GM20000 (cell line): ENCODE measurements at regions not wholly inside any gene's neighbourhood (a gene's known extent, or its start where the extent isn't known, plus 50 kb on each side); places are given as distances from the start of the nearest gene placed in this dataset.

Source experiments
- DNase-seq: peaks from one replicate; pipeline ENCODE4 v3.0.0; 2012; ENCODE audit warnings: low spot score
- CTCF ChIP-seq: IDR thresholded peaks from 2 replicates; pipeline ENCODE4 v1.5.1; 2012; ENCODE audit warnings: mild to moderate bottlenecking, control low read depth; ENCODE audit errors: extremely low read depth, missing control alignments

DNA sequence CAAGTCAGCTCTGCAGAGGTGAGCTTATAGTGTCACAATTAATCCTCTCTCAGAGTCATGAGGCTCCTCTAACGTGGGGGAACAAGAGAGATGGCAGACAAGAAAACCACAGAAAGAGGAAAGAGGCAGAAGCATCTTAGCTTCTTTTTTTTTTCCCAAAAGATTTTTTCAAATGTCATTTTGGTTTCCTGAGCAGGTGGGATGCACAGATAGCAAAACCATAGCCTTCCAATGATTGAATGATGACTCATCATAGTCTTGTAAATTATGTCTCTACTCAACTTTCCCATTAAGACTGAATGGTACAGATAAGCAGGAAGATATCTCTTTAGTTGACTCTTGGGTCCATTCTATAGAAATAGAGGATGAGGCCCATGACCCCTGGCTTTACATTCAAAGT is 162.8 kb upstream of the ZFHX3 start:
- no peak for DNase-seq
- TF ChIP-seq CTCF = no peak

DNA sequence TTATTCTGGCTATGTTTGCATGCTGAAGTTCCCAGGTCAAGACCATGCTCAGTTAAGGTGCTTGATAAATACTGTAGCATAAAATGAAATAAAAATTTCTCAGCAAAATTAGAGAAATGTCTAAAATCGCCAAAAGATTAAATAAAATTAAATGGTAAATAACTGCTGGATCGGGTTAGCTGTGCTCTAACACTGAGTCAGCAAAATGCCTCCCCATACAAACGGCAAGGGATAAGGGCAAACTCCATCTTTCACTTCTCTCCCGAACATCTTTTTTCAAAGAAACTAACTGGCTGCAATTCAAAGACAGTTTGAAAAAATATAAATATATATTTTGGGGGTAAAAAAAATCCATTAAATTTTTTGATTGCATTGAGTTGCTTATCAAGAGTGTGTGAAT is 162.2 kb upstream of the ZFHX3 start:
- DNase-seq = no peak
- no peak for TF ChIP-seq CTCF

GRCh38 chr16:73209190-73209589 is 161.3 kb upstream of the ZFHX3 start:
- no peak for DNase-seq
- TF ChIP-seq CTCF = no peak

GRCh38 chr16:73206151-73206707 is 158.3 kb upstream of the ZFHX3 start:
- no peak for DNase-seq
- no peak for TF ChIP-seq CTCF

DNA sequence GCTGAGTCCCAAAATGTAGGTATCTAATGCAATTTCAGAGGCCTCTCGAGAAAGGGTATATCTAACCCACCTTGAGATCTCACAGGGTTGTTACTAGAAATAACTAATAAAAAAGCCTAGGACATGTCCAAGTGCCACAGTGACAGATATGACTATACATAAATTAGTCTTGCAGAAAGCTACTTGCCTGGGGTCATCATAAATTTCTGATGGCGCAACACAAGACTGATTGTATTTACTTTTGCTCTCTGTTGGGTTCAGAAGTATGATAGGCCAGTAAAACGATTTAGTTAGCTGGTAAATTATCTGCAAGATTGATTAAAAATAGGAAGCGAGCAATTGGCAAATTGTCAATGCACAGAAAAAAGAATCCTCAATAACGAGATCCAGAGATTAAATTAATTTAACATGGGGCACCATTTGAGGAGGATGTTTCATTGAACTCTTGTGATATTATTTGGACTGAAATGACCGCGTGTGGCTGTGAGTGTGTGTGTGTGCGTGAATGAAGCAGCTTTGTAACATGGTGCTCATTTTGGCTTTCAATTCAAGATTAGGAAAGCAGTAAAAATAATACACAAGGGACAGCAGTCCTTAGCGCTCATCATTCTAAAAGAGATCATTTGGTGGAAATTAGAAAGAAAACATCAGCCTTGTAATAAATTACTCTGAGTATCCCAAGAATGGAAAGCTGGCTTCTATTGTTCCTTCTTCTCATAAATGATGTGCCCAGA is 157.4 kb upstream of the ZFHX3 start:
- TF ChIP-seq CTCF = no peak

GRCh38 chr16:73204359-73205152 is 156.6 kb upstream of the ZFHX3 start:
- TF ChIP-seq CTCF = no peak
- no peak for DNase-seq

More for the DNA sequence above, 157.4 kb upstream of the ZFHX3 start:
- DNase-seq = no peak

- DNase-seq = no peak
- TF ChIP-seq CTCF = no peak
Observed at GRCh38 chr16:73202161-73202729, 154.3 kb upstream of the ZFHX3 start.
